Body of pancreas (tissue), 4 donors: ENCODE measurements at regions not wholly inside any gene's neighbourhood (a gene's known extent, or its start where the extent isn't known, plus 50 kb on each side); places are given as distances from the start of the nearest gene placed in this dataset.

ENCODE experiments used
- ATAC-seq: fragments of 150-250 bp; one replicate; pipeline ENCODE4 v1.9.1; 2016
- DNase-seq, 4 donors: peaks; one replicate each; pipeline ENCODE4 v3.0.0-alpha.2; 2019
- H3K27ac ChIP-seq, 4 donors: fragments of 200-600 bp; sonication (generic); 1 replicate in 3 of 4; 2 replicates in 1 of 4; pipeline versions ENCODE4 v1.5.1 to v1.6.1; 2016 to 2019; ENCODE audit warnings: mild to moderate bottlenecking in 1 of 4, mixed read lengths in 1 of 4, moderate library complexity in 1 of 4
- H3K27me3 ChIP-seq, 2 donors: fragments of 200-600 bp; sonication (generic); one replicate each; pipeline ENCODE4 v1.6.0; 2016; ENCODE audit warnings: mild to moderate bottlenecking in 1 of 2
- H3K36me3 ChIP-seq, 2 donors: fragments of 200-600 bp; sonication (generic); replicated peaks in 1 of 2; 2 replicates each; pipeline ENCODE4 v1.5.1; 2016; ENCODE audit warnings: low read depth in 2 of 2; ENCODE audit not compliant: insufficient read depth in 1 of 2
- H3K4me1 ChIP-seq: fragments of 200-600 bp; sonication (generic); one replicate; pipeline ENCODE4 v1.6.0; 2016
- H3K4me3 ChIP-seq, 2 donors: fragments of 200-600 bp; sonication (generic); 1 replicate in 1 of 2; 2 replicates in 1 of 2; pipeline ENCODE4 v1.5.1; 2016 to 2019
- H3K9me3 ChIP-seq, 3 donors: fragments of 200-600 bp; sonication (generic); 1 replicate in 2 of 3; 2 replicates in 1 of 3; pipeline ENCODE4 v1.5.1; 2016
- POLR2A ChIP-seq, 3 donors: fragments of 450-650 bp; IDR thresholded peaks; one replicate each; pipeline ENCODE4 v1.6.1; 2016; ENCODE audit warnings: antibody characterized with exemption in 3 of 3, mild to moderate bottlenecking in 2 of 3
- WGBS, 2 donors: methylation state at CpG; one replicate each; pipeline ENCODE4 v1.1.5; 2017; 5-methylcytosine and 5-hydroxymethylcytosine counted together
- intact Hi-C: fragments of 100-400 bp; cut with DNase I; formaldehyde crosslinking; loops from one replicate; pipeline ENCODE4 v1.15.1; 2023
- TF ChIP-seq, protein P1 (sequence below), 7 experiments: fragments of 450-650 bp in 4 of 7; fragments of 200-600 bp in 3 of 7; sonication (generic) in 3 of 7; IDR thresholded peaks; one replicate each; pipeline ENCODE4 v1.5.1; 2016 to 2019; ENCODE audit warnings: antibody characterized with exemption in 7 of 7

GRCh38 chr14:83860631-83861155 lies 1669.3 kb upstream of the FLRT2 start:
- 91 to 94% methylated on average over 5 of the region's 5 CpGs for WGBS, 2 donors
- Histone ChIP-seq H3K27me3 (no peaks in the 10 kb centered on the region), H3K4me3 (no peak overlapping the region), H3K27ac (no peak overlapping the region), H3K9me3 (no peaks in the 10 kb centered on the region), H3K36me3 (no peaks in the 10 kb centered on the region), H3K4me1 (peaks cover 6% of the 10 kb centered on the region)
- ATAC-seq = no peak
- intact Hi-C loops = no loop called here
- DNase-seq = no peak
- no peak for TF ChIP-seq POLR2A (IDR thresholded peaks at IDR 0.05)
- TF ChIP-seq, protein P1, sequence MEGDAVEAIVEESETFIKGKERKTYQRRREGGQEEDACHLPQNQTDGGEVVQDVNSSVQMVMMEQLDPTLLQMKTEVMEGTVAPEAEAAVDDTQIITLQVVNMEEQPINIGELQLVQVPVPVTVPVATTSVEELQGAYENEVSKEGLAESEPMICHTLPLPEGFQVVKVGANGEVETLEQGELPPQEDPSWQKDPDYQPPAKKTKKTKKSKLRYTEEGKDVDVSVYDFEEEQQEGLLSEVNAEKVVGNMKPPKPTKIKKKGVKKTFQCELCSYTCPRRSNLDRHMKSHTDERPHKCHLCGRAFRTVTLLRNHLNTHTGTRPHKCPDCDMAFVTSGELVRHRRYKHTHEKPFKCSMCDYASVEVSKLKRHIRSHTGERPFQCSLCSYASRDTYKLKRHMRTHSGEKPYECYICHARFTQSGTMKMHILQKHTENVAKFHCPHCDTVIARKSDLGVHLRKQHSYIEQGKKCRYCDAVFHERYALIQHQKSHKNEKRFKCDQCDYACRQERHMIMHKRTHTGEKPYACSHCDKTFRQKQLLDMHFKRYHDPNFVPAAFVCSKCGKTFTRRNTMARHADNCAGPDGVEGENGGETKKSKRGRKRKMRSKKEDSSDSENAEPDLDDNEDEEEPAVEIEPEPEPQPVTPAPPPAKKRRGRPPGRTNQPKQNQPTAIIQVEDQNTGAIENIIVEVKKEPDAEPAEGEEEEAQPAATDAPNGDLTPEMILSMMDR (IDR thresholded peaks at IDR 0.05) = no peak

GRCh38 chr14:83863042-83863774 lies 1666.7 kb upstream of the FLRT2 start:
- H3K9me3 ChIP-seq = no peaks in the 10 kb centered on the region
- no peaks in the 10 kb centered on the region for H3K27me3 ChIP-seq
- DNase-seq (no peak), ATAC-seq (no peak)
- TF ChIP-seq, protein P1 (IDR thresholded peaks at IDR 0.05) = no peak
- TF ChIP-seq POLR2A (IDR thresholded peaks at IDR 0.05) = no peak
- H3K27ac ChIP-seq = peak overlapping the region in 1 of 4 donors; percentile 5
- 39 to 42% methylated on average over 3 of the region's 3 CpGs for WGBS, 2 donors
- intact Hi-C loops = no loop called here
- peaks cover 6% of the 10 kb centered on the region for H3K4me1 ChIP-seq
- H3K36me3 ChIP-seq = no peaks in the 10 kb centered on the region
- H3K4me3 ChIP-seq = no peak overlapping the region

- no peak overlapping the region for H3K27ac ChIP-seq
- H3K36me3 ChIP-seq = no peaks in the 10 kb centered on the region
- H3K27me3 ChIP-seq = no peaks in the 10 kb centered on the region
- DNase-seq (no peak), ATAC-seq (no peak)
- TF ChIP-seq POLR2A (IDR thresholded peaks at IDR 0.05) = no peak
- TF ChIP-seq, protein P1 (IDR thresholded peaks at IDR 0.05) = no peak
- intact Hi-C loops = no loop called here
- 89 to 91% methylated on average over 5 of the region's 5 CpGs for WGBS, 2 donors
- peaks cover 6% of the 10 kb centered on the region for H3K4me1 ChIP-seq
- no peak overlapping the region for H3K4me3 ChIP-seq
- no peaks in the 10 kb centered on the region for H3K9me3 ChIP-seq
Observed at GRCh38 chr14:83864106-83864505, 1665.8 kb upstream of the FLRT2 start.

- H3K9me3 ChIP-seq = no peaks in the 10 kb centered on the region
- H3K4me1 ChIP-seq = peaks cover 5% of the 10 kb centered on the region
- no peak for TF ChIP-seq POLR2A (IDR thresholded peaks at IDR 0.05)
- TF ChIP-seq, protein P1 (IDR thresholded peaks at IDR 0.05) = no peak
- H3K27me3 ChIP-seq = no peaks in the 10 kb centered on the region
- no peak for DNase-seq
- ATAC-seq = no peak
- no peak overlapping the region for H3K4me3 ChIP-seq
- no peak overlapping the region for H3K27ac ChIP-seq
- no peaks in the 10 kb centered on the region for H3K36me3 ChIP-seq
- 76 to 80% methylated on average over 5 of the region's 5 CpGs for WGBS, 2 donors
- intact Hi-C loops = no loop called here
Observed at GRCh38 chr14:83867566-83868225, 1662.2 kb upstream of the FLRT2 start.
